SK-N-SH (cell line): ENCODE measurements at regions not wholly inside any gene's neighbourhood (a gene's known extent, or its start where the extent isn't known, plus 50 kb on each side); places are given as distances from the start of the nearest gene placed in this dataset.

Source experiments
- CTCF ChIA-PET: fragments of 300-600, 350-600 bp; formaldehyde crosslinking; extraction: SDS; loops from one replicate; lab custom pipeline; 2021; lab: Yijun Ruan, JAX
- POLR2A ChIA-PET: fragments of 350-600 bp; sonication (Branson Sonifier 250); formaldehyde crosslinking; extraction: SDS; loops from one replicate; lab custom pipeline; 2020; ENCODE audit warnings: antibody characterized with exemption, inconsistent platforms; lab: Yijun Ruan, JAX
- DNase-seq: peaks from one replicate; pipeline ENCODE4 v3.0.0; 2012
- H2AFZ ChIP-seq: fragments of 200-600 bp; sonication (generic); 2 replicates; pipeline ENCODE4 v1.8.1; 2016; ENCODE audit warnings: antibody characterized with exemption, mild to moderate bottlenecking, low read depth
- H3F3A ChIP-seq: fragments of 200-600 bp; sonication (generic); replicated peaks from 2 replicates; pipeline ENCODE3; 2016; ENCODE audit warnings: antibody characterized with exemption, mild to moderate bottlenecking; ENCODE audit not compliant: insufficient read depth
- H3K27ac ChIP-seq, 2 experiments: fragments of 200-500 bp in 1 of 2; fragments of 200-600 bp in 1 of 2; sonication (Bioruptor generic) in 1 of 2; sonication (generic), shearing (Covaris generic) in 1 of 2; 2 replicates each; pipeline versions ENCODE4 v1.5.1 to v1.6.1; 2014 to 2016; ENCODE audit warnings: low read depth in 2 of 2, inconsistent platforms in 1 of 2, low read length in 1 of 2, mild to moderate bottlenecking in 1 of 2, mixed read lengths in 1 of 2
- H3K27me3 ChIP-seq: fragments of 200-600 bp; sonication (generic), shearing (Covaris generic); 2 replicates; pipeline ENCODE4 v1.6.1; 2016; ENCODE audit warnings: mixed run types; ENCODE audit not compliant: insufficient read depth
- H3K36me3 ChIP-seq, 2 experiments: fragments of 200-500 bp in 1 of 2; fragments of 200-600 bp in 1 of 2; sonication (Bioruptor generic) in 1 of 2; sonication (generic) in 1 of 2; replicated peaks in 1 of 2; 2 replicates each; pipeline versions ENCODE3 to v1.5.1; 2014 to 2016; ENCODE audit warnings: low read length in 1 of 2, mild to moderate bottlenecking in 1 of 2; ENCODE audit not compliant: insufficient read depth in 2 of 2, control insufficient read depth in 1 of 2
- H3K4me1 ChIP-seq, 2 experiments: fragments of 200-500 bp in 1 of 2; fragments of 200-600 bp in 1 of 2; sonication (Bioruptor generic) in 1 of 2; sonication (generic), shearing (Covaris generic) in 1 of 2; 2 replicates each; pipeline versions ENCODE4 v1.5.1 to v1.6.1; 2014 to 2016; ENCODE audit warnings: low read depth in 1 of 2, low read length in 1 of 2, mixed run types in 1 of 2; ENCODE audit not compliant: insufficient read depth in 2 of 2, control insufficient read depth in 1 of 2
- H3K4me2 ChIP-seq: fragments of 200-600 bp; sonication (generic), shearing (Covaris generic); 2 replicates; pipeline ENCODE4 v1.6.1; 2017; ENCODE audit warnings: mixed run types
- H3K4me3 ChIP-seq, 2 experiments: fragments of 200-500 bp in 1 of 2; fragments of 200-600 bp in 1 of 2; sonication (Bioruptor generic) in 1 of 2; sonication (generic), shearing (Covaris generic) in 1 of 2; 2 replicates each; pipeline versions ENCODE4 v1.5.1 to v1.8.1; 2014 to 2016; ENCODE audit warnings: low read depth in 2 of 2, inconsistent platforms in 1 of 2, low read length in 1 of 2, mild to moderate bottlenecking in 1 of 2, mixed read lengths in 1 of 2, moderate library complexity in 1 of 2
- H3K79me2 ChIP-seq: fragments of 200-600 bp; sonication (generic); 2 replicates; pipeline ENCODE4 v1.8.1; 2017; ENCODE audit warnings: mild to moderate bottlenecking; ENCODE audit not compliant: insufficient read depth
- H3K9ac ChIP-seq: fragments of 200-600 bp; sonication (generic); 2 replicates; pipeline ENCODE4 v1.6.1; 2017; ENCODE audit warnings: mixed run types
- H3K9me2 ChIP-seq: fragments of 200-600 bp; sonication (generic); 2 replicates; pipeline ENCODE4 v1.6.1; 2017; ENCODE audit warnings: mixed run types
- H3K9me3 ChIP-seq: fragments of 200-600 bp; sonication (generic); 2 replicates; pipeline ENCODE4 v1.6.1; 2017; ENCODE audit warnings: mixed run types, mild to moderate bottlenecking, moderate library complexity
- H4K20me1 ChIP-seq: fragments of 200-600 bp; sonication (generic); 2 replicates; pipeline ENCODE4 v1.6.1; 2017; ENCODE audit warnings: mild to moderate bottlenecking, mixed run types; ENCODE audit not compliant: insufficient read depth
- CHD2 ChIP-seq: fragments of 150-350 bp; IDR thresholded peaks from 2 replicates; pipeline ENCODE4 v1.6.1; 2018; ENCODE audit warnings: low read length; ENCODE audit not compliant: partially characterized antibody
- ELF1 ChIP-seq: IDR thresholded peaks from 2 replicates; pipeline ENCODE4 v1.4.0; 2012
- EP300 ChIP-seq, 2 experiments: IDR thresholded peaks; 2 replicates each; pipeline versions ENCODE4 v1.4.0 to v1.6.1; 2012; ENCODE audit warnings: borderline replicate concordance in 1 of 2, low read depth in 1 of 2, low read length in 1 of 2
- EZH2phosphoT487 ChIP-seq: fragments of 200-600 bp; sonication (generic); IDR thresholded peaks from 2 replicates; pipeline ENCODE4 v1.6.1; 2017; ENCODE audit warnings: low read depth, mixed run types, mild to moderate bottlenecking, antibody characterized with exemption, moderate library complexity, borderline replicate concordance
- FOSL2 ChIP-seq: IDR thresholded peaks from 2 replicates; pipeline ENCODE4 v1.4.0; 2012; ENCODE audit warnings: low read depth, mild to moderate bottlenecking, moderate library complexity, borderline replicate concordance
- FOXM1 ChIP-seq: IDR thresholded peaks from 2 replicates; pipeline ENCODE4 v1.4.0; 2012; ENCODE audit warnings: low read depth, mild to moderate bottlenecking
- GATA2 ChIP-seq: sonication (generic); formaldehyde crosslinking; IDR thresholded peaks from 2 replicates; pipeline ENCODE4 v1.5.0; 2020; ENCODE audit warnings: mild to moderate bottlenecking, missing genetic modification reagents
- JUND ChIP-seq: IDR thresholded peaks from 2 replicates; pipeline ENCODE4 v1.4.0; 2012
- MEF2A ChIP-seq: IDR thresholded peaks from 2 replicates; pipeline ENCODE4 v1.4.0; 2012; ENCODE audit warnings: low read depth, borderline replicate concordance
- MXI1 ChIP-seq: IDR thresholded peaks from 2 replicates; pipeline ENCODE4 v1.6.1; 2012; ENCODE audit warnings: mild to moderate bottlenecking, low read depth, low read length, improper control_type of control experiment
- NFIC ChIP-seq: IDR thresholded peaks from 2 replicates; pipeline ENCODE4 v1.4.0; 2012; ENCODE audit warnings: borderline replicate concordance
- RAD21 ChIP-seq: IDR thresholded peaks from 2 replicates; pipeline ENCODE4 v1.6.1; 2012; ENCODE audit warnings: mild to moderate bottlenecking, low read length
- RCOR1 ChIP-seq: fragments of 150-350 bp; IDR thresholded peaks from 2 replicates; pipeline ENCODE4 v1.6.1; 2017; ENCODE audit warnings: antibody characterized with exemption, low read length
- RFX5 ChIP-seq: IDR thresholded peaks from 2 replicates; pipeline ENCODE4 v1.6.1; 2012; ENCODE audit warnings: mild to moderate bottlenecking, improper control_type of control experiment, low read length
- SIN3A ChIP-seq: IDR thresholded peaks from 2 replicates; pipeline ENCODE4 v1.6.1; 2012; ENCODE audit warnings: low read depth, mild to moderate bottlenecking, low read length, moderate library complexity, borderline replicate concordance
- SMC3 ChIP-seq: IDR thresholded peaks from 2 replicates; pipeline ENCODE4 v1.6.1; 2012; ENCODE audit warnings: low read depth, low read length, improper control_type of control experiment
- TAF1 ChIP-seq: IDR thresholded peaks from 2 replicates; pipeline ENCODE4 v1.6.1; 2012; ENCODE audit warnings: low read depth, mild to moderate bottlenecking, low read length, moderate library complexity, borderline replicate concordance
- TCF12 ChIP-seq: IDR thresholded peaks from 2 replicates; pipeline ENCODE4 v1.4.0; 2012
- TEAD4 ChIP-seq: IDR thresholded peaks from 2 replicates; pipeline ENCODE4 v1.4.0; 2012; ENCODE audit warnings: mild to moderate bottlenecking, borderline replicate concordance; ENCODE audit not compliant: insufficient read depth
- WGBS: methylation state at CpG from one replicate; pipeline ENCODE4 v1.1.6; 2017; ENCODE audit warnings: low lambda C conversion rate; 5-methylcytosine and 5-hydroxymethylcytosine counted together
- TF ChIP-seq, protein P1 (sequence below): IDR thresholded peaks from 2 replicates; pipeline ENCODE4 v1.4.0; 2012; ENCODE audit warnings: low read depth, borderline replicate concordance
- TF ChIP-seq, protein P2 (sequence below): fragments of 200-600 bp; sonication (generic); IDR thresholded peaks from 2 replicates; pipeline ENCODE4 v1.6.1; 2017; ENCODE audit warnings: antibody characterized with exemption, mild to moderate bottlenecking, moderate library complexity
- TF ChIP-seq, protein P3 (sequence below): fragments of 150-350 bp; IDR thresholded peaks from 2 replicates; pipeline ENCODE4 v1.6.1; 2017; ENCODE audit warnings: antibody characterized with exemption, low read length, low read depth, borderline replicate concordance
- TF ChIP-seq, protein P4 (sequence below): IDR thresholded peaks from 2 replicates; pipeline ENCODE4 v1.4.0; 2012; ENCODE audit warnings: low read depth, borderline replicate concordance
- TF ChIP-seq, protein P5 (sequence below): IDR thresholded peaks from 2 replicates; pipeline ENCODE4; 2012

DNA sequence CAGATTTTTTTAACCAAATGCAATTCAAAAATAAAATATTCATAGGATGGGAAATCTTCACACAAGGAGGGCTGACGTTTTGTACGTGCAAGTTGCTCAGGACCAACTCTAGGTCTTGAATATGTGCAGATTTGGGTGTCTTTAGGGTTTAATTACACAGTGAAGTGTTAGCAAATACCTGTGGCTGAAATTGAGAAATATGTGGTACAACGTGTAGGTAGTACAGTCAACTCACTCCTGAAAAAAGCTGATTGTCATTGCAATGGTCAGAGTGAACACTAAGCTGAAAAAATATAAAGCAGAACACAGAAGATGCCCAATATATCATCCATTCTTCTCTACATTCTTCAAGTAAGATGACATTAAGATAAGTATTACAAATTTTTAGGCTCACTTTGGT, 314.3 kb downstream of the SLITRK1 start:
- CTCF ChIA-PET = interaction anchor here (0.9 kb wide), 1 partner anchor 11 kb away, joined by 3 read pairs; no protein-coding TSS in a partner anchor
- Histone ChIP-seq H3K27me3 (no peaks in the 10 kb centered on the region), H3K4me1 (no peaks in the 10 kb centered on the region), H3K9ac (no peak overlapping the region), H3K9me2 (no peaks in the 10 kb centered on the region), H4K20me1 (no peaks in the 10 kb centered on the region), H2AFZ (no peak overlapping the region), H3K9me3 (no peaks in the 10 kb centered on the region), H3K4me3 (no peak overlapping the region), H3K36me3 (no peaks in the 10 kb centered on the region), H3K4me2 (no peak overlapping the region), H3K79me2 (no peaks in the 10 kb centered on the region), H3F3A (no peaks in the 10 kb centered on the region), H3K27ac (no peak overlapping the region)
- POLR2A ChIA-PET = no interaction called here
- whole genome bisulfite sequencing = 4% methylated on average over 3 of the region's 3 CpGs
- TF ChIP-seq TEAD4 = no peak
- TF ChIP-seq, protein P1, sequence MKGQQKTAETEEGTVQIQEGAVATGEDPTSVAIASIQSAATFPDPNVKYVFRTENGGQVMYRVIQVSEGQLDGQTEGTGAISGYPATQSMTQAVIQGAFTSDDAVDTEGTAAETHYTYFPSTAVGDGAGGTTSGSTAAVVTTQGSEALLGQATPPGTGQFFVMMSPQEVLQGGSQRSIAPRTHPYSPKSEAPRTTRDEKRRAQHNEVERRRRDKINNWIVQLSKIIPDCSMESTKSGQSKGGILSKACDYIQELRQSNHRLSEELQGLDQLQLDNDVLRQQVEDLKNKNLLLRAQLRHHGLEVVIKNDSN = no peak
- no peak for TF ChIP-seq NFIC
- TF ChIP-seq SMC3 = no peak
- no peak for TF ChIP-seq EZH2phosphoT487
- TF ChIP-seq RFX5 = no peak
- TF ChIP-seq, protein P2, sequence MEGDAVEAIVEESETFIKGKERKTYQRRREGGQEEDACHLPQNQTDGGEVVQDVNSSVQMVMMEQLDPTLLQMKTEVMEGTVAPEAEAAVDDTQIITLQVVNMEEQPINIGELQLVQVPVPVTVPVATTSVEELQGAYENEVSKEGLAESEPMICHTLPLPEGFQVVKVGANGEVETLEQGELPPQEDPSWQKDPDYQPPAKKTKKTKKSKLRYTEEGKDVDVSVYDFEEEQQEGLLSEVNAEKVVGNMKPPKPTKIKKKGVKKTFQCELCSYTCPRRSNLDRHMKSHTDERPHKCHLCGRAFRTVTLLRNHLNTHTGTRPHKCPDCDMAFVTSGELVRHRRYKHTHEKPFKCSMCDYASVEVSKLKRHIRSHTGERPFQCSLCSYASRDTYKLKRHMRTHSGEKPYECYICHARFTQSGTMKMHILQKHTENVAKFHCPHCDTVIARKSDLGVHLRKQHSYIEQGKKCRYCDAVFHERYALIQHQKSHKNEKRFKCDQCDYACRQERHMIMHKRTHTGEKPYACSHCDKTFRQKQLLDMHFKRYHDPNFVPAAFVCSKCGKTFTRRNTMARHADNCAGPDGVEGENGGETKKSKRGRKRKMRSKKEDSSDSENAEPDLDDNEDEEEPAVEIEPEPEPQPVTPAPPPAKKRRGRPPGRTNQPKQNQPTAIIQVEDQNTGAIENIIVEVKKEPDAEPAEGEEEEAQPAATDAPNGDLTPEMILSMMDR = no peak
- TF ChIP-seq GATA2 (CRISPR knock-in tag) = no peak
- no peak for TF ChIP-seq RCOR1
- no peak for TF ChIP-seq JUND
- TF ChIP-seq TCF12 = no peak
- TF ChIP-seq ELF1 = no peak
- TF ChIP-seq FOSL2 = no peak
- TF ChIP-seq RAD21 = no peak
- no peak for TF ChIP-seq MXI1
- TF ChIP-seq, protein P3, sequence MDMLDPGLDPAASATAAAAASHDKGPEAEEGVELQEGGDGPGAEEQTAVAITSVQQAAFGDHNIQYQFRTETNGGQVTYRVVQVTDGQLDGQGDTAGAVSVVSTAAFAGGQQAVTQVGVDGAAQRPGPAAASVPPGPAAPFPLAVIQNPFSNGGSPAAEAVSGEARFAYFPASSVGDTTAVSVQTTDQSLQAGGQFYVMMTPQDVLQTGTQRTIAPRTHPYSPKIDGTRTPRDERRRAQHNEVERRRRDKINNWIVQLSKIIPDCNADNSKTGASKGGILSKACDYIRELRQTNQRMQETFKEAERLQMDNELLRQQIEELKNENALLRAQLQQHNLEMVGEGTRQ = no peak
- no peak for DNase-seq

DNA sequence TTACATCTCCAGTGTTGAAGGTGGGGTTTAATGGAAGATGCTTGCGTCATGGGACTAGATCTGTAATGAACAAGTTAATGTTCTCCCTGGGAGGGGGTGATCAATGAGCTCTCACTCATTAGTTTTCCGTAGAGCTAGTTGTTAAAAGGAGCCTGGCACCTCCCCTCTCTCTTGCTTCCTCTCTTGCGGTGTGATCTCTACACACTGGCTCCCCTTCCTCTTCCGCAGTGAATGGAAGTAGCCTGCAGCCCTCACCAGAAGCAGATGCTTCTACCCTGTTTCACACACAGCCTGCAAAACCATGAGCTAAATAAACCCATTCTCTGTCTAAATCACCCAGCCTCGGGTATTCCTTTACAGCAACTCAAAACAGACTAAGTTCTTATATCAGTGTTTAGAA, 318.8 kb downstream of the SLITRK1 start:
- Histone ChIP-seq H3K9me3 (no peaks in the 10 kb centered on the region), H3F3A (no peaks in the 10 kb centered on the region), H3K27me3 (no peaks in the 10 kb centered on the region), H3K4me3 (no peak overlapping the region), H3K36me3 (no peaks in the 10 kb centered on the region), H3K27ac (no peak overlapping the region), H2AFZ (no peak overlapping the region), H3K9me2 (no peaks in the 10 kb centered on the region), H3K9ac (no peak overlapping the region), H3K4me2 (no peak overlapping the region), H3K4me1 (no peaks in the 10 kb centered on the region), H4K20me1 (no peaks in the 10 kb centered on the region), H3K79me2 (no peaks in the 10 kb centered on the region)
- CTCF ChIA-PET = no interaction called here
- WGBS = 22% methylated on average over 5 of the region's 5 CpGs
- POLR2A ChIA-PET = no interaction called here
- no peak for DNase-seq
- TF ChIP-seq SMC3 (no peak), EP300 (IDR thresholded peaks at IDR 0.05; ENCODE audit: borderline replicate concordance in 1 of 2, low read depth in 1 of 2, low read length in 1 of 2) (no peak), FOXM1 (no peak), FOSL2 (no peak), CHD2 (no peak), TAF1 (no peak), MEF2A (no peak), RAD21 (no peak), TEAD4 (no peak), SIN3A (no peak), JUND (no peak)
- TF ChIP-seq, protein P4, sequence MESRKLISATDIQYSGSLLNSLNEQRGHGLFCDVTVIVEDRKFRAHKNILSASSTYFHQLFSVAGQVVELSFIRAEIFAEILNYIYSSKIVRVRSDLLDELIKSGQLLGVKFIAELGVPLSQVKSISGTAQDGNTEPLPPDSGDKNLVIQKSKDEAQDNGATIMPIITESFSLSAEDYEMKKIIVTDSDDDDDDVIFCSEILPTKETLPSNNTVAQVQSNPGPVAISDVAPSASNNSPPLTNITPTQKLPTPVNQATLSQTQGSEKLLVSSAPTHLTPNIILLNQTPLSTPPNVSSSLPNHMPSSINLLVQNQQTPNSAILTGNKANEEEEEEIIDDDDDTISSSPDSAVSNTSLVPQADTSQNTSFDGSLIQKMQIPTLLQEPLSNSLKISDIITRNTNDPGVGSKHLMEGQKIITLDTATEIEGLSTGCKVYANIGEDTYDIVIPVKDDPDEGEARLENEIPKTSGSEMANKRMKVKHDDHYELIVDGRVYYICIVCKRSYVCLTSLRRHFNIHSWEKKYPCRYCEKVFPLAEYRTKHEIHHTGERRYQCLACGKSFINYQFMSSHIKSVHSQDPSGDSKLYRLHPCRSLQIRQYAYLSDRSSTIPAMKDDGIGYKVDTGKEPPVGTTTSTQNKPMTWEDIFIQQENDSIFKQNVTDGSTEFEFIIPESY = no peak
- TF ChIP-seq, protein P5, sequence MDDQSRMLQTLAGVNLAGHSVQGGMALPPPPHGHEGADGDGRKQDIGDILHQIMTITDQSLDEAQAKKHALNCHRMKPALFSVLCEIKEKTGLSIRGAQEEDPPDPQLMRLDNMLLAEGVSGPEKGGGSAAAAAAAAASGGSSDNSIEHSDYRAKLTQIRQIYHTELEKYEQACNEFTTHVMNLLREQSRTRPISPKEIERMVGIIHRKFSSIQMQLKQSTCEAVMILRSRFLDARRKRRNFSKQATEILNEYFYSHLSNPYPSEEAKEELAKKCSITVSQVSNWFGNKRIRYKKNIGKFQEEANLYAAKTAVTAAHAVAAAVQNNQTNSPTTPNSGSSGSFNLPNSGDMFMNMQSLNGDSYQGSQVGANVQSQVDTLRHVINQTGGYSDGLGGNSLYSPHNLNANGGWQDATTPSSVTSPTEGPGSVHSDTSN = no peak
